ENCODE measurements at regions not wholly inside any gene's neighbourhood (a gene's known extent, or its start where the extent isn't known, plus 50 kb on each side); places are given as distances from the start of the nearest gene placed in this dataset.

- ChIA-PET CTCF (no interaction called here), POLR2A (no interaction called here)
- no peak overlapping the region for H3K27ac ChIP-seq (ENCODE audit: low read length)
- intact Hi-C loops (cut with micrococcal nuclease; ENCODE audit: unreplicated experiment): no loop called here
- no peak for DNase-seq (ENCODE audit: low read depth, low spot score)
- TF ChIP-seq, protein P1, sequence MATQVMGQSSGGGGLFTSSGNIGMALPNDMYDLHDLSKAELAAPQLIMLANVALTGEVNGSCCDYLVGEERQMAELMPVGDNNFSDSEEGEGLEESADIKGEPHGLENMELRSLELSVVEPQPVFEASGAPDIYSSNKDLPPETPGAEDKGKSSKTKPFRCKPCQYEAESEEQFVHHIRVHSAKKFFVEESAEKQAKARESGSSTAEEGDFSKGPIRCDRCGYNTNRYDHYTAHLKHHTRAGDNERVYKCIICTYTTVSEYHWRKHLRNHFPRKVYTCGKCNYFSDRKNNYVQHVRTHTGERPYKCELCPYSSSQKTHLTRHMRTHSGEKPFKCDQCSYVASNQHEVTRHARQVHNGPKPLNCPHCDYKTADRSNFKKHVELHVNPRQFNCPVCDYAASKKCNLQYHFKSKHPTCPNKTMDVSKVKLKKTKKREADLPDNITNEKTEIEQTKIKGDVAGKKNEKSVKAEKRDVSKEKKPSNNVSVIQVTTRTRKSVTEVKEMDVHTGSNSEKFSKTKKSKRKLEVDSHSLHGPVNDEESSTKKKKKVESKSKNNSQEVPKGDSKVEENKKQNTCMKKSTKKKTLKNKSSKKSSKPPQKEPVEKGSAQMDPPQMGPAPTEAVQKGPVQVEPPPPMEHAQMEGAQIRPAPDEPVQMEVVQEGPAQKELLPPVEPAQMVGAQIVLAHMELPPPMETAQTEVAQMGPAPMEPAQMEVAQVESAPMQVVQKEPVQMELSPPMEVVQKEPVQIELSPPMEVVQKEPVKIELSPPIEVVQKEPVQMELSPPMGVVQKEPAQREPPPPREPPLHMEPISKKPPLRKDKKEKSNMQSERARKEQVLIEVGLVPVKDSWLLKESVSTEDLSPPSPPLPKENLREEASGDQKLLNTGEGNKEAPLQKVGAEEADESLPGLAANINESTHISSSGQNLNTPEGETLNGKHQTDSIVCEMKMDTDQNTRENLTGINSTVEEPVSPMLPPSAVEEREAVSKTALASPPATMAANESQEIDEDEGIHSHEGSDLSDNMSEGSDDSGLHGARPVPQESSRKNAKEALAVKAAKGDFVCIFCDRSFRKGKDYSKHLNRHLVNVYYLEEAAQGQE (IDR thresholded peaks at IDR 0.05; ENCODE audit: insufficient read depth in 1 of 2, low read depth in 2 of 2, low read length in 1 of 2): no peak
- TF ChIP-seq POLR2AphosphoS5 (IDR thresholded peaks at IDR 0.05; ENCODE audit: low read depth, low read length) (no peak), SIN3A (IDR thresholded peaks at IDR 0.05; ENCODE audit: borderline replicate concordance, insufficient read depth, low read depth, low read length) (no peak), TCF7L2 (IDR thresholded peaks at IDR 0.05; ENCODE audit: low read depth, low read length) (no peak)
- TF ChIP-seq, protein P2, sequence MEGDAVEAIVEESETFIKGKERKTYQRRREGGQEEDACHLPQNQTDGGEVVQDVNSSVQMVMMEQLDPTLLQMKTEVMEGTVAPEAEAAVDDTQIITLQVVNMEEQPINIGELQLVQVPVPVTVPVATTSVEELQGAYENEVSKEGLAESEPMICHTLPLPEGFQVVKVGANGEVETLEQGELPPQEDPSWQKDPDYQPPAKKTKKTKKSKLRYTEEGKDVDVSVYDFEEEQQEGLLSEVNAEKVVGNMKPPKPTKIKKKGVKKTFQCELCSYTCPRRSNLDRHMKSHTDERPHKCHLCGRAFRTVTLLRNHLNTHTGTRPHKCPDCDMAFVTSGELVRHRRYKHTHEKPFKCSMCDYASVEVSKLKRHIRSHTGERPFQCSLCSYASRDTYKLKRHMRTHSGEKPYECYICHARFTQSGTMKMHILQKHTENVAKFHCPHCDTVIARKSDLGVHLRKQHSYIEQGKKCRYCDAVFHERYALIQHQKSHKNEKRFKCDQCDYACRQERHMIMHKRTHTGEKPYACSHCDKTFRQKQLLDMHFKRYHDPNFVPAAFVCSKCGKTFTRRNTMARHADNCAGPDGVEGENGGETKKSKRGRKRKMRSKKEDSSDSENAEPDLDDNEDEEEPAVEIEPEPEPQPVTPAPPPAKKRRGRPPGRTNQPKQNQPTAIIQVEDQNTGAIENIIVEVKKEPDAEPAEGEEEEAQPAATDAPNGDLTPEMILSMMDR (IDR thresholded peaks at IDR 0.05): no peak
- ATAC-seq: no peak
- BruUV-seq (replicated peaks): no TSS peak
- in situ Hi-C loops (cut with HindIII; ENCODE audit: low pct_unique_long_range_greater_than_20kb, low sequenced_read_pairs): no loop called here
- H3K4me3 ChIP-seq (ENCODE audit: low read depth in 2 of 2, low read length in 2 of 2): no peak overlapping the region
- H3K27me3 ChIP-seq (ENCODE audit: control insufficient read depth, insufficient read depth, low read length): peaks cover 2% of the 10 kb centered on the region; the same call in 1 of the 2 replicates
- no peaks in the 10 kb centered on the region for H3K9me3 ChIP-seq (ENCODE audit: control insufficient read depth, insufficient read depth, low read depth, low read length)
- no peaks in the 10 kb centered on the region for H3K36me3 ChIP-seq (ENCODE audit: control insufficient read depth, insufficient read depth, low read length)
- no peaks in the 10 kb centered on the region for H3K4me1 ChIP-seq (ENCODE audit: control insufficient read depth, insufficient read depth, low read length)
Observed at GRCh38 chr17:27944546-27945332, 51.6 kb upstream of the LYRM9 start.

DNA sequence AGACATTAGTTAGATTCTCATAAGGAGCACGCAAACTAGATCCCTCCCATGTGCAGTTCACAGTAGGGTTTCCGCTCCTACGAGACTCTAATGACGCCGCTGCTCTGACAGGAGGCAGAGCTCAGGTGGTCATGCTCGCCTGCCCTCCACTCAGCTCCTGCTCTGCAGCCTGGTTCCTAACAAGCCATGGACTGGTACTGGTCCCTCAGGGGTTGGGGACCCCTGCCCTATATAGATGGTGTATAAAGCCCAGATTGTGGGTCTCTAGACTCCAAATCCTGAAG is 52.1 kb upstream of the LYRM9 start:
- no peaks in the 10 kb centered on the region for H3K4me1 ChIP-seq (ENCODE audit: control insufficient read depth, insufficient read depth, low read length)
- no TSS peak for BruUV-seq (replicated peaks)
- no peaks in the 10 kb centered on the region for H3K9me3 ChIP-seq (ENCODE audit: control insufficient read depth, insufficient read depth, low read depth, low read length)
- H3K4me3 ChIP-seq (ENCODE audit: low read depth in 2 of 2, low read length in 2 of 2): no peak overlapping the region
- no peak overlapping the region for H3K27ac ChIP-seq (ENCODE audit: low read length)
- DNase-seq (ENCODE audit: low read depth, low spot score): no peak
- CTCF ChIA-PET: no interaction called here
- POLR2A ChIA-PET: no interaction called here
- intact Hi-C loops (cut with micrococcal nuclease; ENCODE audit: unreplicated experiment): no loop called here
- no peaks in the 10 kb centered on the region for H3K36me3 ChIP-seq (ENCODE audit: control insufficient read depth, insufficient read depth, low read length)
- in situ Hi-C loops (cut with HindIII; ENCODE audit: low pct_unique_long_range_greater_than_20kb, low sequenced_read_pairs): no loop called here
- no peak for ATAC-seq
- peaks cover 2% of the 10 kb centered on the region; the same call in 1 of the 2 replicates for H3K27me3 ChIP-seq (ENCODE audit: control insufficient read depth, insufficient read depth, low read length)
- no peak for TF ChIP-seq POLR2AphosphoS5 (IDR thresholded peaks at IDR 0.05; ENCODE audit: low read depth, low read length)
- TF ChIP-seq, protein P1 (IDR thresholded peaks at IDR 0.05; ENCODE audit: insufficient read depth in 1 of 2, low read depth in 2 of 2, low read length in 1 of 2): no peak
- no peak for TF ChIP-seq TCF7L2 (IDR thresholded peaks at IDR 0.05; ENCODE audit: low read depth, low read length)
- TF ChIP-seq, protein P2 (IDR thresholded peaks at IDR 0.05): no peak
- TF ChIP-seq SIN3A (IDR thresholded peaks at IDR 0.05; ENCODE audit: borderline replicate concordance, insufficient read depth, low read depth, low read length): no peak
